ENCODE measurements at regions not wholly inside any gene's neighbourhood (a gene's known extent, or its start where the extent isn't known, plus 50 kb on each side); places are given as distances from the start of the nearest gene placed in this dataset.

- no peak overlapping the region for H3K27ac ChIP-seq (ENCODE audit: low read length)
- no peaks in the 10 kb centered on the region for H3K27me3 ChIP-seq (ENCODE audit: control insufficient read depth, insufficient read depth, low read length)
- H3K4me1 ChIP-seq (ENCODE audit: control insufficient read depth, insufficient read depth, low read length) = no peaks in the 10 kb centered on the region; the same call in 1 of the 2 replicates
- BruUV-seq (replicated peaks) = no TSS peak
- no peaks in the 10 kb centered on the region for H3K36me3 ChIP-seq (ENCODE audit: control insufficient read depth, insufficient read depth, low read length)
- H3K9me3 ChIP-seq (ENCODE audit: control insufficient read depth, insufficient read depth, low read depth, low read length) = no peaks in the 10 kb centered on the region
- intact Hi-C loops (cut with micrococcal nuclease; ENCODE audit: unreplicated experiment) = no loop called here
- in situ Hi-C loops (cut with HindIII; ENCODE audit: low pct_unique_long_range_greater_than_20kb, low sequenced_read_pairs) = no loop called here
- CTCF ChIA-PET = no interaction called here
- ATAC-seq (no peak), DNase-seq (ENCODE audit: low read depth, low spot score) (peak; percentile 64)
- no peak for TF ChIP-seq POLR2AphosphoS5 (IDR thresholded peaks at IDR 0.05; ENCODE audit: low read depth, low read length)
- no peak for TF ChIP-seq TCF7L2 (IDR thresholded peaks at IDR 0.05; ENCODE audit: low read depth, low read length)
- TF ChIP-seq CTCF (IDR thresholded peaks at IDR 0.05) = no peak
- no peak for TF ChIP-seq SIN3A (IDR thresholded peaks at IDR 0.05; ENCODE audit: borderline replicate concordance, insufficient read depth, low read depth, low read length)
- no peak for TF ChIP-seq REST (IDR thresholded peaks at IDR 0.05; ENCODE audit: insufficient read depth in 1 of 2, low read depth in 2 of 2, low read length in 1 of 2)
- H3K4me3 ChIP-seq (ENCODE audit: low read depth in 2 of 2, low read length in 2 of 2) = no peak overlapping the region
- POLR2A ChIA-PET = no interaction called here
Observed at GRCh38 chr2:160562730-160563129, 69.1 kb upstream of the RBMS1 start.

GRCh38 chr2:160564591-160564990, 71.0 kb upstream of the RBMS1 start:
- Histone ChIP-seq H3K27ac (ENCODE audit: low read length) (no peak overlapping the region), H3K4me1 (ENCODE audit: control insufficient read depth, insufficient read depth, low read length) (no peaks in the 10 kb centered on the region; the same call in 1 of the 2 replicates), H3K9me3 (ENCODE audit: control insufficient read depth, insufficient read depth, low read depth, low read length) (no peaks in the 10 kb centered on the region), H3K4me3 (ENCODE audit: low read depth in 2 of 2, low read length in 2 of 2) (no peak overlapping the region), H3K27me3 (ENCODE audit: control insufficient read depth, insufficient read depth, low read length) (no peaks in the 10 kb centered on the region), H3K36me3 (ENCODE audit: control insufficient read depth, insufficient read depth, low read length) (no peaks in the 10 kb centered on the region)
- ChIA-PET POLR2A (interaction anchor here (0.6 kb wide), 1 partner anchor 459 kb away, joined by 3 read pairs; no protein-coding TSS in a partner anchor), CTCF (no interaction called here)
- no peak for DNase-seq (ENCODE audit: low read depth, low spot score)
- in situ Hi-C loops (cut with HindIII; ENCODE audit: low pct_unique_long_range_greater_than_20kb, low sequenced_read_pairs) = no loop called here
- BruUV-seq (replicated peaks) = no TSS peak
- no peak for ATAC-seq
- TF ChIP-seq SIN3A (IDR thresholded peaks at IDR 0.05; ENCODE audit: borderline replicate concordance, insufficient read depth, low read depth, low read length) (no peak), REST (IDR thresholded peaks at IDR 0.05; ENCODE audit: insufficient read depth in 1 of 2, low read depth in 2 of 2, low read length in 1 of 2) (no peak), POLR2AphosphoS5 (IDR thresholded peaks at IDR 0.05; ENCODE audit: low read depth, low read length) (no peak), TCF7L2 (IDR thresholded peaks at IDR 0.05; ENCODE audit: low read depth, low read length) (no peak), CTCF (IDR thresholded peaks at IDR 0.05) (no peak)
- intact Hi-C loops (cut with micrococcal nuclease; ENCODE audit: unreplicated experiment) = no loop called here

Measured in Panc1 (cell line).